SU-DHL-6 (cell line): ENCODE measurements at regions not wholly inside any gene's neighbourhood (a gene's known extent, or its start where the extent isn't known, plus 50 kb on each side); places are given as distances from the start of the nearest gene placed in this dataset.

Source experiments
- H2AFZ ChIP-seq: fragments of 200-600 bp; sonication (generic); 2 replicates; pipeline ENCODE4 v1.6.1; 2014; ENCODE audit warnings: low read depth, mild to moderate bottlenecking, moderate library complexity, mixed read lengths, antibody characterized with exemption, low read length; ENCODE audit not compliant: severe bottlenecking
- H3F3A ChIP-seq: fragments of 200-600 bp; shearing (Covaris generic); 2 replicates; pipeline ENCODE4 v1.6.0; 2016; ENCODE audit warnings: antibody characterized with exemption, mild to moderate bottlenecking; ENCODE audit not compliant: insufficient read depth
- H3K27ac ChIP-seq: fragments of 200-600 bp; sonication (generic); 2 replicates; pipeline ENCODE4 v1.5.1; 2016; ENCODE audit warnings: low read depth, mild to moderate bottlenecking, low read length, moderate library complexity, mixed read lengths
- H3K27me3 ChIP-seq: fragments of 200-600 bp; sonication (generic), shearing (Covaris generic); 2 replicates; pipeline ENCODE4 v1.6.0; 2014; ENCODE audit warnings: mild to moderate bottlenecking, low read length
- H3K36me3 ChIP-seq: fragments of 200-600 bp; sonication (generic); 2 replicates; pipeline ENCODE4 v1.6.1; 2014; ENCODE audit warnings: mild to moderate bottlenecking, low read length, mixed read lengths
- H3K4me2 ChIP-seq: fragments of 300-600, 200-600 bp; shearing (Covaris generic), sonication (generic); 2 replicates; pipeline ENCODE4 v1.6.0; 2014; ENCODE audit warnings: low read length, low read depth, mild to moderate bottlenecking; ENCODE audit not compliant: poor library complexity, severe bottlenecking
- H3K4me3 ChIP-seq: fragments of 200-600 bp; sonication (generic); 2 replicates; pipeline ENCODE4 v1.5.1; 2014; ENCODE audit warnings: antibody characterized with exemption, low read length, mild to moderate bottlenecking, mixed read lengths; ENCODE audit not compliant: insufficient read depth, poor library complexity, severe bottlenecking
- H3K79me2 ChIP-seq: fragments of 200-600 bp; sonication (generic); 2 replicates; pipeline ENCODE4 v1.6.1; 2014; ENCODE audit warnings: mild to moderate bottlenecking, low read length, moderate library complexity; ENCODE audit not compliant: insufficient read depth
- H3K9ac ChIP-seq: fragments of 200-600 bp; sonication (generic); 2 replicates; pipeline ENCODE4 v1.7.0; 2014; ENCODE audit warnings: mild to moderate bottlenecking, low read length
- H3K9me2 ChIP-seq: fragments of 200-600 bp; sonication (generic); replicated peaks from 2 replicates; pipeline ENCODE4 v1.6.1; 2014; ENCODE audit warnings: low read length; ENCODE audit not compliant: insufficient read depth
- H3K9me3 ChIP-seq: fragments of 200-600 bp; sonication (generic); 2 replicates; pipeline ENCODE4 v1.6.1; 2014; ENCODE audit warnings: low read length, mixed read lengths; ENCODE audit not compliant: insufficient read depth
- H4K20me1 ChIP-seq: fragments of 200-600 bp; sonication (generic); 2 replicates; pipeline ENCODE4 v1.6.1; 2014; ENCODE audit warnings: low read depth, mild to moderate bottlenecking, antibody characterized with exemption, low read length, moderate library complexity, mixed read lengths
- EZH2phosphoT487 ChIP-seq: fragments of 200-600 bp; sonication (generic), shearing (Covaris generic); conservative IDR thresholded peaks from 2 replicates; pipeline ENCODE4 v1.6.1; 2018; ENCODE audit warnings: mild to moderate bottlenecking, antibody characterized with exemption, low read length, moderate library complexity, mixed read lengths
- TF ChIP-seq, protein P1 (sequence below): fragments of 200-600 bp; sonication (generic); IDR thresholded peaks from one replicate; pipeline ENCODE4 v1.5.1; 2017; ENCODE audit warnings: antibody characterized with exemption, mild to moderate bottlenecking, low read length, moderate library complexity; ENCODE audit not compliant: insufficient read depth, poor library complexity, severe bottlenecking

DNA sequence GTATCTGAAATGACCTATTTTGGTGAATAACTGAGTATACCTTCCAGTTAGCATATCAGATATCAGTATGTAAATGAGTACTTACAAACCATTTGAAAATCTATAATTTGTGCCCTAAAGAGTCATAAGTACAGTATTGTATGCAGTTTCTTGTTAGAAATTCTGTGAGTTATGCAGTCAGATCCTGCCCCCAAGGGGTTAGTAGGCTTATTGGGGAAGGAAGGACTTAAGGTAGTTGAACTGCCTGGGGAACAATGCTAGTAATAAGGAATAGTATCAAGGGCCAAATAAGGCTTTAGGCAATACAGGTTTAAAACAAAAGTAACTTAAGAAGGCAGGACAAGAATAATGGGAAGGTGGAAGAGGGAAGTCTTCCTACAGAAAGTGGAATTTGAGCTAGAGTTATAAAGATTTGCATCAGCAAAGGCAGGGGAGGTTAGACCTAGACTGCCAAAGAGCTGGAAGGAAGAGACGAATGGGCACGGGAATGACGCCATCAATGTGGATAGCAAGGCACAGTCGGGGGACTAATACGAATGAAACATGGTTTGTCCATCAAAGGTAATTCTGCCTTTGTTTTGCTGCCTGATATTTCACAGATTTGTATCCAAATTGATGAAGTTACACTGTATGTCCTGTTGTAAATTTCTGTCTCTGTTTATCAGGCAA is 182.9 kb upstream of the DPYD start:
- Histone ChIP-seq H4K20me1 (no peaks in the 10 kb centered on the region), H3K4me3 (no peak overlapping the region), H3K9me3 (peaks cover 10% of the 10 kb centered on the region; the same call in 1 of the 2 replicates), H3K27me3 (no peaks in the 10 kb centered on the region), H3K9me2 (no peaks in the 10 kb centered on the region), H3F3A (no peaks in the 10 kb centered on the region), H3K27ac (no peak overlapping the region), H3K9ac (no peak overlapping the region), H3K4me2 (no peak overlapping the region), H3K79me2 (no peaks in the 10 kb centered on the region), H2AFZ (no peak overlapping the region), H3K36me3 (no peaks in the 10 kb centered on the region)
- TF ChIP-seq, protein P1, sequence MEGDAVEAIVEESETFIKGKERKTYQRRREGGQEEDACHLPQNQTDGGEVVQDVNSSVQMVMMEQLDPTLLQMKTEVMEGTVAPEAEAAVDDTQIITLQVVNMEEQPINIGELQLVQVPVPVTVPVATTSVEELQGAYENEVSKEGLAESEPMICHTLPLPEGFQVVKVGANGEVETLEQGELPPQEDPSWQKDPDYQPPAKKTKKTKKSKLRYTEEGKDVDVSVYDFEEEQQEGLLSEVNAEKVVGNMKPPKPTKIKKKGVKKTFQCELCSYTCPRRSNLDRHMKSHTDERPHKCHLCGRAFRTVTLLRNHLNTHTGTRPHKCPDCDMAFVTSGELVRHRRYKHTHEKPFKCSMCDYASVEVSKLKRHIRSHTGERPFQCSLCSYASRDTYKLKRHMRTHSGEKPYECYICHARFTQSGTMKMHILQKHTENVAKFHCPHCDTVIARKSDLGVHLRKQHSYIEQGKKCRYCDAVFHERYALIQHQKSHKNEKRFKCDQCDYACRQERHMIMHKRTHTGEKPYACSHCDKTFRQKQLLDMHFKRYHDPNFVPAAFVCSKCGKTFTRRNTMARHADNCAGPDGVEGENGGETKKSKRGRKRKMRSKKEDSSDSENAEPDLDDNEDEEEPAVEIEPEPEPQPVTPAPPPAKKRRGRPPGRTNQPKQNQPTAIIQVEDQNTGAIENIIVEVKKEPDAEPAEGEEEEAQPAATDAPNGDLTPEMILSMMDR = no peak
- TF ChIP-seq EZH2phosphoT487 = no peak

DNA sequence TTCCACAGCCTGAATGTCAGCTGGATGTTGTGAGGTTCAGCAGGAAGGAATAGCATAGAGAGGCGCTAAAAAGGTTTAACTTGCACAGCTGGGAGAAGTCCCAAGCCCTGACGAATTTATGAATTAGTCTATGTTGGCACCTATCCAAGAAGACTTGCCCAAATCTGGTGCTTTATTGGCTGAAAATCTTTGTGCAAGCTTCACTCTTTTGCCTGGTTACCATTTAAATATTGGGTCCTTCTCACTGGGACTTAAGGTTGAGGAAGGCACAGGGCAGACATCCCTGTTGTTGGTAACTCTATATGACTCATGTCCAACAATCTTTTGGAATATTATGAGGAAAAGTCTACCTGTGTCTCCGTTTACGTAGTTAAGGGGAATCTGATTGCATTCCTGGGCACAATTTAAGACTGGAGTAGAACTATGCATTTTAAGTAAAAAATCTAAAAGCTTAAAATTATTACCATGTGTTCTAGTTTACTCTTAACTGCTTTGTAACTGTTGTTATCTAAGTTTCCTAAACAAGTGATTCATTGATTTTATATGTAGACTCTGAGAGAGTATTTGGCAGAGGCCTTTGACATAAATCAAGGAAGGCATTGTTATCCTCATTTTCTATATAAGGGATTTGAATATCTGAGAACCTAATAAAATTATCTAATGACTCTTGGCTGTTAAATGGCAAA is 181.7 kb upstream of the DPYD start:
- H3K79me2 ChIP-seq = no peaks in the 10 kb centered on the region
- no peak for TF ChIP-seq EZH2phosphoT487
- TF ChIP-seq, protein P1 = no peak
- no peaks in the 10 kb centered on the region for H3K27me3 ChIP-seq
- H3K4me2 ChIP-seq = no peak overlapping the region
- no peak overlapping the region for H3K27ac ChIP-seq
- no peaks in the 10 kb centered on the region for H3K36me3 ChIP-seq
- no peak overlapping the region for H3K4me3 ChIP-seq
- H4K20me1 ChIP-seq = no peaks in the 10 kb centered on the region
- H3K9me3 ChIP-seq = peaks cover 6% of the 10 kb centered on the region; the same call in 1 of the 2 replicates
- no peak overlapping the region for H3K9ac ChIP-seq
- no peaks in the 10 kb centered on the region for H3F3A ChIP-seq
- no peak overlapping the region for H2AFZ ChIP-seq
- H3K9me2 ChIP-seq = no peaks in the 10 kb centered on the region

DNA sequence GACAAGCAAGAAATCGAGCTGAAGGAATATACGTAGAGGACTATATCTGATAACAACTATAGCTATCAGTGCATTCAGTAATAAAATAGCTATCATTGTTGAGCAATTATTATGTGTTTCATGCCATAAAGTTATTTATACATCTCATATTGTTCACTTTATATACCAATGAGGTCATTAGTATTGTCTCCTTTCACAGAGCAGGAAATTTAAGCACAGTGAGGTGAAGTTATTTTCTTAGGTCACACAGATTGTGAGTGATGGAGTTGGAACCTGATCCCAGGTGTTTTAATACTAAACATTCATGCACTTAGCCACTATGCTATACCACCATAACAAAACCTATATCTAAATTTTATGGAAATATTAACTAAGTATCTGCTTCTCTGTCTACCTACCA is 180.5 kb upstream of the DPYD start:
- H3K9me2 ChIP-seq = no peaks in the 10 kb centered on the region
- no peak overlapping the region for H2AFZ ChIP-seq
- H3K9ac ChIP-seq = no peak overlapping the region

More for the DNA sequence above, 180.5 kb upstream of the DPYD start:
- TF ChIP-seq EZH2phosphoT487 = no peak
- TF ChIP-seq, protein P1 = no peak
- H3K27me3 ChIP-seq = no peaks in the 10 kb centered on the region
- no peaks in the 10 kb centered on the region for H3F3A ChIP-seq
- no peak overlapping the region for H3K4me3 ChIP-seq
- H3K79me2 ChIP-seq = no peaks in the 10 kb centered on the region
- no peaks in the 10 kb centered on the region for H4K20me1 ChIP-seq
- no peak overlapping the region for H3K4me2 ChIP-seq
- H3K9me3 ChIP-seq = no peaks in the 10 kb centered on the region
- H3K27ac ChIP-seq = no peak overlapping the region
- H3K36me3 ChIP-seq = no peaks in the 10 kb centered on the region
